ENCODE measurements at regions not wholly inside any gene's neighbourhood (a gene's known extent, or its start where the extent isn't known, plus 50 kb on each side); places are given as distances from the start of the nearest gene placed in this dataset.
A peak's percentile ranks its signal among the peaks of the same experiment; 100 is the strongest.

DNA sequence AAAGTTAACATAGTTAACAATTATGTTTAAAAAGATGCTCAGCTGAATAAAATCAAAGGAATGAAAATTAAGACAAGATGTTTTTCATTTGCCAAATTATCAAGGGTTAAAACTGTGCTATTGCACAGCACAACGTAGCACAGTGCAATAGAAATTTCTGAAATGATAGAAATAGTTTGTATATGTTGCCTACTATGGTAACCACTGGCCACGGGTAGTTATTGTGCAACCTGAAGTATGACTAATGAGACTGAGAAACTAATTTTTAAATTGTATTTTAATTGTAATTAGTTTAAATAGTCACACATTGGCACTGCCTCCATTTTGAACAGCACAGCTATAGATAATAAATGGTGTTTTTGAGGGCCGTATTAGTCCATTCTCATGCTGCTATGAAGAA, 343.1 kb upstream of the FAM241A start:
- no peak for DNase-seq (ENCODE audit: low spot score)

DNA sequence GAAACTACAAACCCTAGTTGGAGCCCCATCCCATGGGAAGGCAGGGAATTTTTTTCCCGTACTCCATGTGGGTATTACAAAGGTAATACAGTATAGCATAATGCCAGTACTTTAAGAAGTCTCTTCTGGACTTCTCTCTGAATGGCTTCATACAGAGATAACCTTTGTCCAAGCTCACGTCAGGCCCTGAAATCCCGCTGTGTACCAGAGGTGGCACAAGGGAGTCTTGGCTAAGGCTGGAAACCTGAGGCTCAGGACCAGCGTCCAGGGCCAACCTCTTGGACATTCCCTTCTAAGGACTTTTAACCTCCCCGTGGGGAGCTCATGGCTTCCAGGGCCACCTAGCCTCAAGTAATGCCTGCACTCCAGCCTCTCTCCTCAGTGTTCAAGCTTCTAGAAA, 338.9 kb upstream of the FAM241A start:
- DNase-seq (ENCODE audit: low spot score): peak; percentile 18

DNA sequence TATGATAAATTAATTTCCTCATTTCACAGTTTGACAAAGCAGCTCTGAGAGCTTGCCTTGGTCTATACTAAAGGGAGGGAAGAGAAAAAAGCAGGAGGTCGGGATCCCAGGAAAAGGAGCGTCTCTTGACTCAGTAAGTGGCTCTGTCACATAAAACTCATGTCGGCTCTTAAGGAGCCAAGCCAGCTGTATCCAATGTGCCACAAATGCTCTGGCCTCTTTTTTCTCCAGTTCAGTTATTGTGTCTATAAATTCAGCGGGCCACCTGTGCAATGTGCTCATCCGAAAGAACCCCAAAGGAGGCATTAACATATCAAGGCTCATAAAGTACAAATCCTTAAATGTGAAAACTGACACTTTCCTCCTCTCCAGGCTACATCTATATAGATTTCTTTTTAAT, 337.7 kb upstream of the FAM241A start:
- no peak for DNase-seq (ENCODE audit: low spot score)

DNA sequence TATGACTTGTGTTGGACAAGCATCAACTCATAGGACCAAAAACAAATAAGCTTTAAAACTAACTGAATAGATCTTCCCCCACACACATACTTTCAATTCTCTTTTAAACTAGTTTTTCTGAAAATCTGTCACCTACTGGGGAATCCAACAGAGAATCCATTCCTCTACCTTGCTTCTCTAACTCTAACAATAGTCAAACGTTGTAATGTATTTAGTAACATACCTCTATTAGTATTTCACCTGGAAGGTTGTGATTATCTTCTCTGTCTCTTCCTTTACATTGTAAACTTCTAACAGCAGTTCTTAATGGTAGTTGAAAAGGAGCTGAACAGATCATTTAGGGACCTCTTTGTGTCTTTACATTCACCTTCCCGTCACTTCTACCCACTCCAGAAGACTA, 337.1 kb upstream of the FAM241A start:
- DNase-seq (ENCODE audit: low spot score): no peak

DNA sequence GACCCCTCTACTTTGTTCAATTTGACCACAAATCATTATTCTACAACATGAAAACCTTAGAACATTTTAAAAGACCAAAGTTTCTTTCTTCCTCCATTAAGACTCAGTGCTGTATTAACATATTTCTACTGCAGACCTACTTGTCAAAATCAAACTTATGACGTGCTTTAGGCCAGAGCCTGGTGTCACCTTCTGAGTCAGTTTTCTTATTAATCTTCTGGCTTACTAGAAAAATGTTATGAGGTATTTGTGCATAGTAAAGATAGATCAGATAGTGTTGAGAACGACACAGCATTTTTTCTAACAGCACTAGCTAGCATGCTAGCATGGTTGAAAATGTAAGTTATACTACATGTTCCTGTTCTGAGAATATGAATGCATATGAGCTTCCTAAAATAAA, 333.6 kb upstream of the FAM241A start:
- DNase-seq (ENCODE audit: low spot score): no peak

DNA sequence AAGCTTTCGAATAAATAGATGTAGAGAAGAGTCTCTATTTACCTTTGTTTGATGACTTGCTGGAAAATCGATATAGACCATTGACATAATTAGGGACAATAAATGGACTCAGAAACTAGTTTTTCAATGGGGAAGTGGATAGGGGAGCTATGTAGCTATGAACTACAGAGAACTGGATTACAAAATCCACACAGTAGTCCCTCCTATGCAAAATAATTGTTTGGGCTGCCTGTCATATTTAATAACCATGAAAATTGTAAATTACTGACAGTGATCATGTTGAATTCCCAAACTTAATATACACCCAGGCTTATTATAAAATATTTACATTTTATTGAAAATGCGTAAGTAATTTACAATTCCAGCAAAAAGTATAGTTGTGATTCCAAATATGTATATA, 333.1 kb upstream of the FAM241A start:
- no peak for DNase-seq (ENCODE audit: low spot score)

DNA sequence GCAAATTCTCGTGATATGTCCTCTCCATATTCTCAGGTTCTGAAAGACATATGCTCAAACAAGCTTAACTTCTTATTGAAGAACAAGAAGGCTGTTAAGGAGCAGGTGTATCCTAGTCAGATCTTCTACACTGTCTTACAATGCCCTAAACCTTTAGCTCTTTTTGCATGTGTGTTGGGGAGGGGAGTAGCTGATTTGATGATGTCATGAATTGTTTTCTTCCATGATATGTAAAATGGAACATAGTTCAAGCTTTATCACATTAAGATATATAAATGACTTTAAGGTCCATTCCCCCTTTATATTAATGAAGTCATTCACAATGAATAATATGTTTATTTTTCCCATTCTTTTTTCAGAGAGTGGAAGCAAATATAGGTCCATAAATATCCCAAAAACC, 332.5 kb upstream of the FAM241A start:
- no peak for DNase-seq (ENCODE audit: low spot score)

DNA sequence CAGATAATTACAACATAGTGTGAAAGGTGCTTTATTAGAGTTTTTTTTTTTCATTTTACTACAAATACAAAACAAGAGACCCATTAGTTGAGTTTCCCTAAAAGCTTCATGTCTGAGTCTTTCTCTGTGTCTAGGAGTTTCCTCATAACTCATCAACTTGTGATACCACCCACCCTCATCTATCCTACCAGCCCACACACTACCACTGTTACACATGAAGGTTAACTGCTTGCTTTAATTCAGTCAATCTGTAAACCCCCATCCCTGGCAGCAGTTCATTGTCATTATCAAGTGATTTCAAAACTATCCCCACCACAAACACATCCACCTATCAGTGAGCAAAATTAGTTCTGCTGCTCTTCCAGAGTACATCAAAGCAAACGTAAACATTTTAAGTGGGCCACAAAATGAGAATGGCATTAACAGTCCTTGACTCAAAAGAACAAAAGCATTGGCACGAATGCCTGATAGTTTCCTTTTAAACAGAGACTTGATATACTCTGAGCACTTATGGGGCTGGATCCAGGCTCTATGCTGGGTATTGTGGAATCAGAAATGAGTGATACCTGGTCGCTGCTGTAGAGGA, 331.6 kb upstream of the FAM241A start:
- no peak for DNase-seq (ENCODE audit: low spot score)

DNA sequence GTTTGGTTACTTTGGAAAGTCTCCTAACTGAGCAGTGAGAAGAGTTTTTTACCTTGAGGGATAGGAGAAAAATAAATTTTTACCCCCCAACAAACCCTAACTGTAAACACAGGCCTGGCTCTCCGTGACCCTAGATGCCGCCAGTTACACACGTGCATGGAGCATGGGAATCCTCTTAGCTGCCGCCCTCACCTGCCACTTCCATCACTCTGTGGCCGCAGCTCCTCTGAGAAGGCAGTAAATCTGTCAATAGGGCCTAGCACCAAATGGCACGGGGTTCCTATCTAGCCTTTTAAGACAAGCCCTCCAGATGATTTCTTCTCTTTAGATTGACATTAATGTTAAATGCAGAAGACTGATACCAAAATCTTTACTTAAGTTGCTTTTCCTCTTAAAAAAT, 330.3 kb upstream of the FAM241A start:
- no peak for DNase-seq (ENCODE audit: low spot score)

DNA sequence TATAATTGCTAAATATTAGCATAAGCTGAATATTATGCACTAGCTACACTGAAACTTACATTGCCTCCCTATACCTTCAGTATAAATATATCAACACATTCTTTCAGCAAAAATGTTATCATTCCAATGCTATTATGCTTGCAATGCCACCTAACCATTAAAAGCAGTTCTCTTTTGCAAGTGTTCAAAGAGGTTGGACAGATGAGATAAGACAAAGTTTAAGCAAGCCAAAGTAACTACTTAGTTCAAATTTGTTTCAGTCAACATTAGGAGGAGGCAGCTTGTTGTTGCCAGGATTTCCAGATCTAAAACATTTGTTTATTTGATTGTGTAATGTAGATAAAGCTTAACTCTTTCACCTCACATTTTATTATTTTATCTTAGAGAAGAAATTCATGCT, 323.9 kb upstream of the FAM241A start:
- no peak for DNase-seq (ENCODE audit: low spot score)

DNA sequence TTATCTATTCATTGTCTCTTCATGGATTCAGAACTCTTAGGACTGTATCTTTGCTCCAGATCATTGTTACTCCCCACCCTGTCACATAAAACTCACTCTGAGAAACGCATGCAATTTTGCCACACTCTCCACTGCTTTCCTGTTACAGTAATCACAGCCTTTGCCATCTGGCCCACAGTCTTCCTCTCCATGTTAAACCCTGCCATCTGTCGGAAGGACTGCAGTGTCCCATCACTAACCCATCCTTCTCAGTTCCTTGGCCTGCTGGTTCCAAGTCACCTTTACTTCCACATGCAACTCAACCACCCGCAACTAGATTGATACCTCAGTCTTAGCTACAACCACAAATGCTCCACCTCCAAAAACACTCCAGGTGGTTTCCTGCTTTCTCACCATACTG, 308.7 kb upstream of the FAM241A start:
- DNase-seq (ENCODE audit: low spot score): no peak

DNA sequence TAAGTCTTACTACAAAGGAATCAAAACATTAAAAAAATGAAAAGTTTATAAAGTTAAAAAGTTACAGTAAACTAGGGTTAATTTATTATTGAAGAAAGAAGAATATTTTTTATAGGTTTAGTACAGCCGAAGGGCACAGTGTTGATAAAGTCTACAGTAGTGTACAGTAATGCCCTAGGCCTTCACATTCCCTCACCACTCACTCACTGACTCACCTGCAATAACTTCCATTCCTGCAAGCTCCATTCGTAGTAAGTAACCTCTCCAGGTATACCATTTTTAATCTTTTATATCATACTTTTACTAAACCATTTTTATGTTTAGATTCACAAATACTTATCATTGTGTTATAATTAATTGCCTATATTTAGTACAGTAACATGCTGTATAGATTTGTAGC, 307.5 kb upstream of the FAM241A start:
- DNase-seq (ENCODE audit: low spot score): no peak

DNA sequence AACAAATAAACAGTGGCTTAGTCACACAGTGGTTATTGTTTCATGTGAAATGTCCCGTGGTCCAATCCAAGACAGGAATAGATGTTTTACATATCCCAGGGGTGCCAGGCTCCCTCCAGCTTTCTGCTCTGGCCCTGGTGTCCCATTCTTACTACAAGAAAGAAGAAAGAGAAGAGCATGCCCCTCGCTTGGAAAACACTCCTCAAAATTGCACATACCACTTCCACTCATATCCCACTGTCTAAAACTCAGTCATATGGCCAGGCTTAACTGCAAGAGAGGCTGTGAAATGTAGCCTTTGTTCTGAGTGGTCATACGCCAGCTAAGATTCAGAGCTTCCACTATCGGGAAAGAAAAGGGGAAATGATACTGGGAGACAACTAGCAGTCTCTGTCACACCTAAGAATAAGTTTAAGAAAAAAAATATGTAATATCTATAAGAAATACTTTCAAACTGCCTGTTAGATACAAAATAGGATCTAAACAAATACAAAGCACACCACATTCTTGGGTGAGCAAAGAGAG, 306.8 kb upstream of the FAM241A start:
- peak; percentile 22 for DNase-seq (ENCODE audit: low spot score)

DNA sequence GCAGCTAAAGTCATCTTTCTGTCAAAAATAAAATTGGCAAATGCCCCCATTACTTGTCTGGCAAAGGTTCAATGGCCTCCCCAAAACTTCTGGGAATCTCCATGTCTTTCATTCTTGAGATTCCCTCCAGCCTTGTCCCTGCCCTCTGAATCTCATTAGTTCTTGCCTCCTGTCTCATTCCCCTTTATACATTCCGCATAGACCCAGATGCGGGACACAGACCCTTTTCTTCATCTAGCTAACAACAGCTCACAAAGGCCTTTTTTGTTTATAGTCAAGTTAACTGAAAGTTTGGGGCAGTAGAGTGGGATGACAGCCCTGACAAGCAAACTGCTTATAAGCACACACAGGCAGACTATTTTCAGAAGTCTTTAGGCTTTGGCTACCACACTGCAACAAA, 306.1 kb upstream of the FAM241A start:
- no peak for DNase-seq (ENCODE audit: low spot score)

DNA sequence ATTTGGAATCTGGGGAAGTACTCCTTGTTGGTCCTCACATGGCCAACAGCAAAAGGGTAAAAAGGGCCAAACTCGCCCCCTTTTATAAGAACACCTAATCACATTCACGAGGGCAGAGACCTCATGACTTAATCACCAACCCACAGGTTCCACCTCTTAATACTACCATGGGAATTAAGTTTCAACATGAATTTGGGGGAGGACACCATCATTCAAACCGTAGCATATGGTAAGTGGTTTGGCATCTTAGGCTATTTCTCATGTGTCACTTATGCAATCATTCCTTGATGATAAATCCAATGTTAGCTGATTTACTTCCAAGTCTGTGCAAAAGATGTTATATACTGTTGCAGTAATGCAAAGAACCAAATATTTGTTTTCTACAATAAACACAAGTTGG, 302.9 kb upstream of the FAM241A start:
- DNase-seq (ENCODE audit: low spot score): no peak

DNA sequence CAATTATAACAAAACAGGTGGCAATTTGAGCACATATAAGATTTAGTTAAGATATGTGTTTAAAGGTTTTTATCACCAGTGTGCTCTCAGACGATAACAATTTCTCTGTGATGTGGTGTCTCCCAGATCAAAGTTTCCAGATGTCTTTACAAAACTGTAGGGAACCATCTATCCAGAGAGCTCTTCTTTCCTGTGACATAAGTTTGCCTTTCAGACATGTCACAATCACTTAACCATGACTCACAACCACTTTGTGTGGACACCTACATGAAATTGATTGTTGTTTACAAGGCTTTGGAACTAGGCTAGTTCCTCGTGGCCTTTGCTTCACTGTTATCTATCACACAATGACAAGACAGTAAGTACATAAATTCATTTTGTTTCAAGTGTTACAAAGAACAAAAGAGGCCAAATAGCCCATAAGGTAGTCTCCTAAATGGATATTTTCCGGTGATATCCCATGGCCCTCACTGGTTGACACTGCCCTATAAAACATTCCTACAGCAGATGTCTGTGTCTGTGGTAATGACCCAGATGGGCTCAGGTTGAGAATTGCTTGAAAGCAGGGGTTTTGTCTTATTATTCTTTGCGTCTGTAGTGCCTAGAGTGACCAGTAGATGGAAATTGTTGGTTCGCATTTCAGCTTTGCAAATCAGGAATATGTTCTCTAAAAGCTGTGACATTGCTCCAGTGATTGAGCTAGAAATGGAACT, 297.8 kb upstream of the FAM241A start:
- peak; percentile 46 for DNase-seq (ENCODE audit: low spot score)

DNA sequence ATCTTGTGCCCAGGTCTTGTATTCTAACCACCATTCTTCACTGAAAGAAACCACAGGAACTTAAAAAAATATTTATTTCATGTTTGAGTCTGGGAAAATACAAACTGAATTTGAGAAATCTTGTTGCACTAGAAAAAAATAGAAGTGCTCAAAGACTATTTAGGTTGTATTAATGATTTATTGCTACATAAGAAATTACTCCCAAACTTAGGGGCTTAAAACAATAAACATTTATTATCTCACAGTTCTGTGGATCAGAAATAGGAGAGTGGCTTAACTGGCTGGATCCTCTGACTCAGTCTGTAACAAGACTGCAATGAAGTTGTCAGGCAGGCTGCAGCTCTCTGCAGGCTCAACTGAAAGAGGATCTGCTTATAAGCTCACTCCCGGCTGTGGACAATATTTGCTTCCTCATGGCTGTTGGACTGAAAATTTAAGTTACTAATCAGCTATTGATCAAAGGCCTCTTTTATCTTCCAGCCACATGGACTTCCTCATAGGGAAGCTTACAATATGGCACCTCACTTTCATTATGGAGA, 295.4 kb upstream of the FAM241A start:
- DNase-seq (ENCODE audit: low spot score): no peak

DNA sequence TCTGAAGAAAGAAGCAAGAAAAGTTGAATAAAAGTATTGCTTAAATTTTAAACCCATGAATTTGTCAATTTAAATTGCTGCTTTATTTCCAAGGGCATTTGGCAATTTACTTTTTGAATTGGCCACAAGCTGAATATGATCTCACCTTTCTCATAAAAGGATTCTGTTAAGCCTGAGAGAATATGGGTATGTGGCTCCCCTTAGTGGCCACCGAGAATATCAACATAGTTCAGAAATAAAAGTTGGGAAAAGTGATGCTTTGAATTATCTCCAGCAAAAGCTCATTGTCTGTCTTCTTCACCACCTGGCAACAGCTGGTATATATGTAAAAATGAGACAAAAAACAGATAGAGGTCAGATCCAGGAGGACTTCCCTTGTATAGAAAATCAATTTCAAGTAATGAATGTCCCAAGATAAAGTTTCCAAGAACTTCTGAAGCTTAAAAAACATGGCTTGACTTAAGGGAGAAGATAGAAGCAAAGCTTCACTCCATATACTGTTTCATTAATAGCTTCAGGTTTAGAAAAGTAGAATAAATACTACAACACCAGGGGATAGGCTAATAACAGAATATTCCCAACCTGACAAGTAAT, 290.7 kb upstream of the FAM241A start:
- DNase-seq (ENCODE audit: low spot score): peak; percentile 66

DNA sequence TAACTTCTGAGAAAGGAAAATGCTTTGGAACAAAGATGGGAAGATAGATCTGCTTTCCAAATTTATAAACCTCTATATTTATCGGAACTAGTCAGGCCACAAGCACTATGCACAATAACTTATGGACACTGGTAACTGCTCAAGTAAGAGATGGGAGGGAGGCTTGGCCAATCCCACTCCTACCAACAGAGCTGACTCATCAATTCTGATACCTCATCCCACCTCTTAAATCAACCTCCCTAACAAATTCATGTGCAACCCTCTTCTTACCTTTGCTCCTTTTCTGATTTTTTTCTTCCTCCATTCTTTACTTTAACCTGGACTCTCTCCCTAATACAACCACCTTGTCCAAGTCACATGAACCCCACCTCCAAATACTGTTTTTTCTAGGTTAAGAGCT, 289.9 kb upstream of the FAM241A start:
- no peak for DNase-seq (ENCODE audit: low spot score)

DNA sequence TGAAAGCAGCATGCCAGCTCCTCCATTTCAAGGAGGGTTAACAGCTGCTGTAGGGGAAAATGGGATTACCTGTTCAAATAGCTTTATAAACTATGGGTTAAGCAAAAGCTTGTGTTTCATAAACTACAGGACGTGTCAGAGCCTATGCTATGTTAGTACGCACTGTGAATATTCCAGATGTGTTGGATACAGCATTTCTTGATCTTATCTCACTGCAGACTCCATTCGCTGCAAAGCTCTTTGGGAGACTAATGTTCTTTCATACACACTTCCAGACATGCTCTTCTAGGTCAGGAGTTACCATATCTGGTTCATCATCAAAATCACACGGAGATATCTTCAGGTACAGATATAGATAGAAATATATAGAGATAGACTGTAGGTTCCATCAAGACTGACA, 281.2 kb upstream of the FAM241A start:
- no peak for DNase-seq (ENCODE audit: low spot score)

DNA sequence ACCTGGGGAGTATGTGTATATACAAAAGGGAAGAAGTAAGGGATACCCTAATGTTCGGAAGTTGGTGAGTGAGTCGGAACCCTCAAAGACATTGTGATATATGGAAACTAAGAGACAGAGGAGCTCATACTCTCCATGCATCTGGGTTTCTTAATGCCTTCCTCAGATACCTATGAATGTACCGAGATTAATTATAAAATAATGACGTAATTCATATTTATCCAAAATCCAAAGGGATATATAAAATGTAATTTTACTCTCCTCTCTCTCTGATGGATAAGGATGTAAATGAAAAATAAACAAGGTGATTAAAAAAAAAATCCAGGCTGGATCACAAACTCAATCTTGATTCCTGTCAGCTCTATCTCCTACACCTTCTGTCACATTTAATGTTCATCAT, 275.9 kb upstream of the FAM241A start:
- DNase-seq (ENCODE audit: low spot score): no peak

DNA sequence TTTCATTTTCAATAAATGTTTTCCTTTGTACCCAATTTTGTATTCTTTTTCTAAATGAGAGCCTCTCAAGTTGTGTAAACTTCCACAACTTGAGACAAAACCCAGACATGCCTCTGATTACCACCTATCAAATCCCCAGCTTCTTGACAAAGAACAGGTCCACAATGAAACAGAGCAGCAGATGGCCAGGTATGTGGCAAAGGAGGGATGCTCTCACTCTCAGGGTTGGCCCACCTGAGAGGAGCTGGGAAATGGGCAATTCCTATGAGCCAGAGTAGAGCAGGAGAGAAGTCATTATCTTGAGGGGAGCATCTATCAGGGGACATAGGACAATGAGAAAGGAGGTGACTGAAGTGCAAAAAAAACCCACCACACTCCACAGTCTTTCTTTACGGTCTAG, 273.5 kb upstream of the FAM241A start:
- DNase-seq (ENCODE audit: low spot score): no peak

DNA sequence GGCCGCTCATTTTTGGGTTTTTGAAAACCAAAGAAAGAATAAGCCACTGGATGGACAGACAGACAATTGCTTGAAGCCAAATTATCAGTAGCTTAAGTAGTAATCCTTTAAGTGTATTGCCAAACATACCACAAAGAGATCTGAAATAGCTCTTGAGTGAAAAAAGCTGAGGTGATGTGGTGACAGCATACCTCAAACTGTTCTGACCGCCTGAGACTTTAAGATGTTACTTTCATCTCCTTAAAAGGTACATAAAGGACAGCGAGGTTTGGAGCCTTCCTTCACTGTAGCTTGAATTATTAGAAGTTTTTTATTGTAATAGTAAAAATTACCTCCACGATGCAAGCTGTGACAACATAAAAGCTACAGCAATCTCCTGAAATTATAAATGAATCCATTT, 271.5 kb upstream of the FAM241A start:
- DNase-seq (ENCODE audit: low spot score): no peak

Data from NAMALWA (cell line).